PC-9 (cell line): ENCODE measurements at regions not wholly inside any gene's neighbourhood (a gene's known extent, or its start where the extent isn't known, plus 50 kb on each side); places are given as distances from the start of the nearest gene placed in this dataset.
A peak's percentile ranks its signal among the peaks of the same experiment; 100 is the strongest.

Experiments used
- BruUV-seq: library from RNA; stranded (reverse); fragments of 400-500 nt; replicated peaks from 2 replicates; lab custom pipeline; 2021; lab: Mats Ljungman, UMichigan
- CTCF ChIA-PET: fragments of 300-600 bp; sonication (Branson Sonifier 250); formaldehyde crosslinking; loops from one replicate; lab custom pipeline; 2022; ENCODE audit warnings: antibody characterized with exemption; lab: Charles Lee
- POLR2A ChIA-PET: fragments of 300-600 bp; sonication (Branson Sonifier 250); formaldehyde crosslinking; loops from one replicate; lab custom pipeline; 2022; ENCODE audit warnings: antibody characterized with exemption; ENCODE audit not compliant: unreplicated experiment; lab: Charles Lee
- DNase-seq, 2 experiments: peaks; one replicate each; pipeline versions ENCODE4 v3.0.0 to v3.0.0-alpha.2; 2015 to 2022; ENCODE audit warnings: mixed read lengths in 1 of 2
- H2AFZ ChIP-seq: fragments of 200-600 bp; sonication (generic); 2 replicates; pipeline ENCODE4 v1.8.1; 2017; ENCODE audit warnings: antibody characterized with exemption
- H3F3A ChIP-seq: fragments of 200-600 bp; sonication (generic); 2 replicates; pipeline ENCODE4 v1.8.1; 2017; ENCODE audit warnings: antibody characterized with exemption, mild to moderate bottlenecking, low read depth; ENCODE audit not compliant: insufficient read depth
- H3K27ac ChIP-seq: fragments of 200-600 bp; sonication (generic); 2 replicates; pipeline ENCODE4 v1.6.1; 2016; ENCODE audit warnings: mixed run types
- H3K27me3 ChIP-seq: fragments of 200-600 bp; sonication (generic); 2 replicates; pipeline ENCODE4 v1.6.1; 2016; ENCODE audit warnings: low read depth, mixed run types; ENCODE audit not compliant: insufficient read depth
- H3K36me3 ChIP-seq: fragments of 200-600 bp; sonication (generic); 2 replicates; pipeline ENCODE4 v1.6.1; 2016; ENCODE audit warnings: low read depth, mixed run types
- H3K4me1 ChIP-seq: fragments of 200-600 bp; sonication (generic); replicated peaks from 2 replicates; pipeline ENCODE4 v1.6.1; 2016; ENCODE audit warnings: mixed run types; ENCODE audit not compliant: insufficient read depth
- H3K4me2 ChIP-seq: fragments of 200-600 bp; sonication (generic); 2 replicates; pipeline ENCODE4 v1.6.1; 2017; ENCODE audit warnings: mixed run types
- H3K4me3 ChIP-seq: fragments of 200-600 bp; sonication (generic); 2 replicates; pipeline ENCODE4 v1.6.1; 2016; ENCODE audit warnings: mixed run types
- H3K79me2 ChIP-seq: fragments of 200-600 bp; sonication (generic); 2 replicates; pipeline ENCODE4 v1.6.1; 2017; ENCODE audit warnings: low read depth, mixed run types
- H3K9me2 ChIP-seq: fragments of 200-600 bp; sonication (generic); 2 replicates; pipeline ENCODE4 v1.8.1; 2017; ENCODE audit warnings: mild to moderate bottlenecking; ENCODE audit not compliant: insufficient read depth
- H3K9me3 ChIP-seq: fragments of 200-600 bp; sonication (generic); 2 replicates; pipeline ENCODE4 v1.8.1; 2016; ENCODE audit warnings: low read depth; ENCODE audit not compliant: insufficient read depth
- H4K20me1 ChIP-seq: fragments of 200-600 bp; sonication (generic); 2 replicates; pipeline ENCODE4 v1.8.1; 2017; ENCODE audit not compliant: insufficient read depth
- EZH2 ChIP-seq: fragments of 200-600 bp; sonication (generic); IDR thresholded peaks from 2 replicates; pipeline ENCODE4 v1.8.0; 2017; ENCODE audit warnings: antibody characterized with exemption, low read depth
- intact Hi-C: fragments of 100-400 bp; cut with micrococcal nuclease; formaldehyde crosslinking; loops from one replicate; pipeline ENCODE4 v1.10.0; 2022; ENCODE audit not compliant: unreplicated experiment
- TF ChIP-seq, protein P1 (sequence below): fragments of 200-600 bp; sonication (generic); conservative IDR thresholded peaks from 2 replicates; pipeline ENCODE4 v1.6.1; 2017; ENCODE audit warnings: mixed run types, antibody characterized with exemption, mild to moderate bottlenecking, moderate library complexity

- H3K9me2 ChIP-seq = no peaks in the 10 kb centered on the region
- H3K4me2 ChIP-seq = no peak overlapping the region
- no peaks in the 10 kb centered on the region for H3K36me3 ChIP-seq
- intact Hi-C loops = no loop called here
- no peak for TF ChIP-seq EZH2
- TF ChIP-seq, protein P1, sequence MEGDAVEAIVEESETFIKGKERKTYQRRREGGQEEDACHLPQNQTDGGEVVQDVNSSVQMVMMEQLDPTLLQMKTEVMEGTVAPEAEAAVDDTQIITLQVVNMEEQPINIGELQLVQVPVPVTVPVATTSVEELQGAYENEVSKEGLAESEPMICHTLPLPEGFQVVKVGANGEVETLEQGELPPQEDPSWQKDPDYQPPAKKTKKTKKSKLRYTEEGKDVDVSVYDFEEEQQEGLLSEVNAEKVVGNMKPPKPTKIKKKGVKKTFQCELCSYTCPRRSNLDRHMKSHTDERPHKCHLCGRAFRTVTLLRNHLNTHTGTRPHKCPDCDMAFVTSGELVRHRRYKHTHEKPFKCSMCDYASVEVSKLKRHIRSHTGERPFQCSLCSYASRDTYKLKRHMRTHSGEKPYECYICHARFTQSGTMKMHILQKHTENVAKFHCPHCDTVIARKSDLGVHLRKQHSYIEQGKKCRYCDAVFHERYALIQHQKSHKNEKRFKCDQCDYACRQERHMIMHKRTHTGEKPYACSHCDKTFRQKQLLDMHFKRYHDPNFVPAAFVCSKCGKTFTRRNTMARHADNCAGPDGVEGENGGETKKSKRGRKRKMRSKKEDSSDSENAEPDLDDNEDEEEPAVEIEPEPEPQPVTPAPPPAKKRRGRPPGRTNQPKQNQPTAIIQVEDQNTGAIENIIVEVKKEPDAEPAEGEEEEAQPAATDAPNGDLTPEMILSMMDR = no peak
- no peaks in the 10 kb centered on the region for H3K27me3 ChIP-seq
- H3F3A ChIP-seq = no peaks in the 10 kb centered on the region
- no peaks in the 10 kb centered on the region for H3K9me3 ChIP-seq
- no TSS peak for BruUV-seq
- no peak overlapping the region for H3K27ac ChIP-seq
- no peaks in the 10 kb centered on the region for H4K20me1 ChIP-seq
- no peak overlapping the region for H2AFZ ChIP-seq
- DNase-seq = no peak
- no peak overlapping the region for H3K4me3 ChIP-seq
- H3K4me1 ChIP-seq = no peaks in the 10 kb centered on the region
- ChIA-PET CTCF (no interaction called here), POLR2A (no interaction called here)
- no peaks in the 10 kb centered on the region for H3K79me2 ChIP-seq
Measured at GRCh38 chr5:125017796-125018195, 271.4 kb upstream of the ZNF608 start.

GRCh38 chr5:125023673-125024072 is 277.2 kb upstream of the ZNF608 start:
- BruUV-seq = no TSS peak
- H3K27ac ChIP-seq = no peak overlapping the region
- H4K20me1 ChIP-seq = no peaks in the 10 kb centered on the region
- TF ChIP-seq EZH2 = no peak
- TF ChIP-seq, protein P1 = no peak
- no peak overlapping the region for H3K4me3 ChIP-seq
- no peak for DNase-seq
- H3K4me2 ChIP-seq = no peak overlapping the region
- H3F3A ChIP-seq = peaks cover 15% of the 10 kb centered on the region
- H3K79me2 ChIP-seq = no peaks in the 10 kb centered on the region
- intact Hi-C loops = no loop called here
- H2AFZ ChIP-seq = no peak overlapping the region
- no peaks in the 10 kb centered on the region for H3K36me3 ChIP-seq
- POLR2A ChIA-PET = no interaction called here
- peaks cover 20% of the 10 kb centered on the region for H3K4me1 ChIP-seq
- H3K27me3 ChIP-seq = no peaks in the 10 kb centered on the region
- CTCF ChIA-PET = no interaction called here
- H3K9me3 ChIP-seq = no peaks in the 10 kb centered on the region; the same call in 1 of the 2 replicates
- H3K9me2 ChIP-seq = no peaks in the 10 kb centered on the region

- H3K4me3 ChIP-seq = no peak overlapping the region
- no peak overlapping the region for H2AFZ ChIP-seq
- no peaks in the 10 kb centered on the region for H4K20me1 ChIP-seq
- peaks cover 21% of the 10 kb centered on the region for H3K4me1 ChIP-seq
- no peaks in the 10 kb centered on the region for H3K9me2 ChIP-seq
- H3K4me2 ChIP-seq = peak overlapping the region; percentile 52
- TF ChIP-seq, protein P1 = no peak
- no peak for TF ChIP-seq EZH2
- H3K27me3 ChIP-seq = no peaks in the 10 kb centered on the region
- peak in 1 of 2 experiments; percentile 97 for DNase-seq
- BruUV-seq = no TSS peak
- peak overlapping the region; percentile 77 for H3K27ac ChIP-seq
- POLR2A ChIA-PET = no interaction called here
- intact Hi-C loops = no loop called here
- H3K36me3 ChIP-seq = no peaks in the 10 kb centered on the region
- no peaks in the 10 kb centered on the region; the same call in 1 of the 2 replicates for H3K9me3 ChIP-seq
- H3F3A ChIP-seq = peaks cover 15% of the 10 kb centered on the region
- CTCF ChIA-PET = no interaction called here
- H3K79me2 ChIP-seq = no peaks in the 10 kb centered on the region
Measured at GRCh38 chr5:125026867-125027731, 280.7 kb upstream of the ZNF608 start.
